GM21423 (cell line): ENCODE measurements at regions not wholly inside any gene's neighbourhood (a gene's known extent, or its start where the extent isn't known, plus 50 kb on each side); places are given as distances from the start of the nearest gene placed in this dataset.

Experiments
- ATAC-seq: cut with Tn5 transposase; IDR thresholded peaks from one replicate; pipeline ENCODE4 v1.9.1; 2021; ENCODE audit warnings: mild to moderate bottlenecking, moderate library complexity; ENCODE audit not compliant: unreplicated experiment

- no peak for ATAC-seq
These were observed 124.2 kb upstream of the ARHGAP28 start for GRCh38 chr18:6605115-6605869.

GRCh38 chr18:6606411-6607085 lies 123.0 kb upstream of the ARHGAP28 start:
- no peak for ATAC-seq

GRCh38 chr18:6607343-6607742 lies 122.2 kb upstream of the ARHGAP28 start:
- ATAC-seq: no peak

- no peak for ATAC-seq
These were observed 119.8 kb upstream of the ARHGAP28 start for GRCh38 chr18:6609666-6610264.

GRCh38 chr18:6610466-6610865 lies 119.0 kb upstream of the ARHGAP28 start:
- ATAC-seq: no peak

- no peak for ATAC-seq
These were observed 115.9 kb upstream of the ARHGAP28 start for GRCh38 chr18:6613581-6613980.

GRCh38 chr18:6614952-6615351 lies 114.6 kb upstream of the ARHGAP28 start:
- ATAC-seq: no peak

- ATAC-seq: no peak
These were observed 112.5 kb upstream of the ARHGAP28 start for GRCh38 chr18:6616981-6617380.

GRCh38 chr18:6621437-6621836 lies 108.1 kb upstream of the ARHGAP28 start:
- ATAC-seq: no peak

GRCh38 chr18:6623278-6623677 lies 106.2 kb upstream of the ARHGAP28 start:
- no peak for ATAC-seq

- ATAC-seq: no peak
These were observed 105.2 kb upstream of the ARHGAP28 start for GRCh38 chr18:6624271-6624660.

- ATAC-seq: no peak
These were observed 104.7 kb upstream of the ARHGAP28 start for GRCh38 chr18:6624661-6625311.

GRCh38 chr18:6625481-6625880 lies 104.0 kb upstream of the ARHGAP28 start:
- no peak for ATAC-seq

GRCh38 chr18:6626457-6626856 lies 103.1 kb upstream of the ARHGAP28 start:
- no peak for ATAC-seq

GRCh38 chr18:6627645-6628044 lies 101.9 kb upstream of the ARHGAP28 start:
- ATAC-seq: no peak

- ATAC-seq: no peak
These were observed 101.3 kb upstream of the ARHGAP28 start for GRCh38 chr18:6628187-6628586.

GRCh38 chr18:6629635-6630140 lies 99.8 kb upstream of the ARHGAP28 start:
- ATAC-seq: no peak

GRCh38 chr18:6633310-6633709 lies 96.2 kb upstream of the ARHGAP28 start:
- ATAC-seq: no peak

- no peak for ATAC-seq
These were observed 93.4 kb upstream of the ARHGAP28 start for GRCh38 chr18:6636091-6636490.

GRCh38 chr18:6638447-6638846 lies 91.1 kb upstream of the ARHGAP28 start:
- ATAC-seq: no peak

- ATAC-seq: no peak
These were observed 90.2 kb upstream of the ARHGAP28 start for GRCh38 chr18:6639305-6639704.
